Osteoblast (primary cell): ENCODE measurements at regions not wholly inside any gene's neighbourhood (a gene's known extent, or its start where the extent isn't known, plus 50 kb on each side); places are given as distances from the start of the nearest gene placed in this dataset.

Source experiments
- DNase-seq: peaks from one replicate; pipeline ENCODE4 v3.0.0; 2011; ENCODE audit warnings: low spot score, mixed read lengths; ENCODE audit not compliant: insufficient read length; ENCODE audit errors: missing footprints
- H2AFZ ChIP-seq: 2 replicates; pipeline ENCODE4 v1.6.0; 2011; ENCODE audit warnings: mild to moderate bottlenecking, low read length
- H3K27ac ChIP-seq: 2 replicates; pipeline ENCODE4 v1.5.1; 2011; ENCODE audit warnings: mild to moderate bottlenecking, low read depth, low read length, moderate library complexity
- H3K27me3 ChIP-seq: 2 replicates; pipeline ENCODE4 v1.6.0; 2012; ENCODE audit warnings: mild to moderate bottlenecking, control low read depth, inconsistent platforms, low read length, moderate library complexity; ENCODE audit not compliant: insufficient read depth
- H3K36me3 ChIP-seq: 2 replicates; pipeline ENCODE4 v1.5.1; 2011; ENCODE audit warnings: mild to moderate bottlenecking, low read length, control low read depth, moderate library complexity; ENCODE audit not compliant: insufficient read depth
- H3K4me1 ChIP-seq: 2 replicates; pipeline ENCODE4 v1.5.1; 2011; ENCODE audit warnings: mild to moderate bottlenecking, low read length, control low read depth, moderate library complexity; ENCODE audit not compliant: insufficient read depth
- H3K4me2 ChIP-seq: 2 replicates; pipeline ENCODE4 v1.6.0; 2011; ENCODE audit warnings: mild to moderate bottlenecking, low read length; ENCODE audit not compliant: insufficient read depth
- H3K4me3 ChIP-seq: fragments of 200-600 bp; sonication (generic); 3 replicates; pipeline ENCODE4 v1.5.1; 2012; ENCODE audit warnings: mild to moderate bottlenecking, low read length, inconsistent platforms; ENCODE audit not compliant: insufficient read depth
- H3K79me2 ChIP-seq: 2 replicates; pipeline ENCODE4 v1.6.0; 2012; ENCODE audit warnings: mild to moderate bottlenecking, low read length, control low read depth, inconsistent platforms; ENCODE audit not compliant: insufficient read depth
- H3K9me3 ChIP-seq: 2 replicates; pipeline ENCODE4 v1.5.1; 2011; ENCODE audit warnings: low read depth, low read length, control low read depth
- H4K20me1 ChIP-seq: 2 replicates; pipeline ENCODE4 v1.6.0; 2012; ENCODE audit warnings: mild to moderate bottlenecking, low read length, control low read depth; ENCODE audit not compliant: insufficient read depth
- CTCF ChIP-seq: IDR thresholded peaks from 2 replicates; pipeline ENCODE4 v1.5.1; 2011; ENCODE audit warnings: mild to moderate bottlenecking, low read depth, low read length, moderate library complexity; ENCODE audit errors: extremely low read depth

- no peak for TF ChIP-seq CTCF
- no peak for DNase-seq
- Histone ChIP-seq H2AFZ (no peak overlapping the region), H3K4me2 (no peak overlapping the region), H3K9me3 (no peaks in the 10 kb centered on the region), H3K4me3 (no peak overlapping the region), H3K36me3 (no peaks in the 10 kb centered on the region), H3K27ac (no peak overlapping the region), H3K4me1 (no peaks in the 10 kb centered on the region), H3K79me2 (no peaks in the 10 kb centered on the region), H4K20me1 (no peaks in the 10 kb centered on the region), H3K27me3 (no peaks in the 10 kb centered on the region)
Measured at GRCh38 chr1:65050735-65051134, 84.4 kb upstream of the JAK1 start.

GRCh38 chr1:65054481-65054880 lies 88.1 kb upstream of the JAK1 start:
- Histone ChIP-seq H3K4me3 (no peak overlapping the region), H3K27me3 (no peaks in the 10 kb centered on the region), H3K4me2 (no peak overlapping the region), H3K27ac (no peak overlapping the region), H3K4me1 (no peaks in the 10 kb centered on the region), H3K9me3 (no peaks in the 10 kb centered on the region), H2AFZ (no peak overlapping the region), H3K79me2 (no peaks in the 10 kb centered on the region), H4K20me1 (no peaks in the 10 kb centered on the region), H3K36me3 (no peaks in the 10 kb centered on the region)
- TF ChIP-seq CTCF: no peak
- no peak for DNase-seq

GRCh38 chr1:65055747-65056146 lies 89.4 kb upstream of the JAK1 start:
- Histone ChIP-seq H4K20me1 (no peaks in the 10 kb centered on the region), H3K36me3 (no peaks in the 10 kb centered on the region), H3K79me2 (no peaks in the 10 kb centered on the region), H3K27me3 (no peaks in the 10 kb centered on the region), H3K4me3 (no peak overlapping the region), H3K27ac (no peak overlapping the region), H3K9me3 (no peaks in the 10 kb centered on the region), H3K4me1 (peaks cover 3% of the 10 kb centered on the region), H2AFZ (no peak overlapping the region), H3K4me2 (no peak overlapping the region)
- no peak for TF ChIP-seq CTCF
- DNase-seq: no peak

- no peaks in the 10 kb centered on the region for H4K20me1 ChIP-seq
- H2AFZ ChIP-seq: no peak overlapping the region
- H3K27ac ChIP-seq: no peak overlapping the region
- DNase-seq: no peak
- H3K9me3 ChIP-seq: no peaks in the 10 kb centered on the region
- no peak overlapping the region for H3K4me3 ChIP-seq
- no peak overlapping the region for H3K4me2 ChIP-seq
- peaks cover 3% of the 10 kb centered on the region for H3K4me1 ChIP-seq
- H3K27me3 ChIP-seq: no peaks in the 10 kb centered on the region
- no peaks in the 10 kb centered on the region for H3K79me2 ChIP-seq
- no peak for TF ChIP-seq CTCF
- no peaks in the 10 kb centered on the region for H3K36me3 ChIP-seq
Measured at GRCh38 chr1:65056234-65056633, 89.9 kb upstream of the JAK1 start.
